Osteoblast (primary cell): ENCODE measurements at regions not wholly inside any gene's neighbourhood (a gene's known extent, or its start where the extent isn't known, plus 50 kb on each side); places are given as distances from the start of the nearest gene placed in this dataset.

Experiments used
- DNase-seq: peaks from one replicate; pipeline ENCODE4 v3.0.0; 2011; ENCODE audit warnings: low spot score, mixed read lengths; ENCODE audit not compliant: insufficient read length; ENCODE audit errors: missing footprints
- H2AFZ ChIP-seq: 2 replicates; pipeline ENCODE4 v1.6.0; 2011; ENCODE audit warnings: mild to moderate bottlenecking, low read length
- H3K27ac ChIP-seq: 2 replicates; pipeline ENCODE4 v1.5.1; 2011; ENCODE audit warnings: mild to moderate bottlenecking, low read depth, low read length, moderate library complexity
- H3K27me3 ChIP-seq: 2 replicates; pipeline ENCODE4 v1.6.0; 2012; ENCODE audit warnings: mild to moderate bottlenecking, control low read depth, inconsistent platforms, low read length, moderate library complexity; ENCODE audit not compliant: insufficient read depth
- H3K36me3 ChIP-seq: 2 replicates; pipeline ENCODE4 v1.5.1; 2011; ENCODE audit warnings: mild to moderate bottlenecking, low read length, control low read depth, moderate library complexity; ENCODE audit not compliant: insufficient read depth
- H3K4me1 ChIP-seq: 2 replicates; pipeline ENCODE4 v1.5.1; 2011; ENCODE audit warnings: mild to moderate bottlenecking, low read length, control low read depth, moderate library complexity; ENCODE audit not compliant: insufficient read depth
- H3K4me2 ChIP-seq: 2 replicates; pipeline ENCODE4 v1.6.0; 2011; ENCODE audit warnings: mild to moderate bottlenecking, low read length; ENCODE audit not compliant: insufficient read depth
- H3K4me3 ChIP-seq: fragments of 200-600 bp; sonication (generic); 3 replicates; pipeline ENCODE4 v1.5.1; 2012; ENCODE audit warnings: mild to moderate bottlenecking, low read length, inconsistent platforms; ENCODE audit not compliant: insufficient read depth
- H3K79me2 ChIP-seq: 2 replicates; pipeline ENCODE4 v1.6.0; 2012; ENCODE audit warnings: mild to moderate bottlenecking, low read length, control low read depth, inconsistent platforms; ENCODE audit not compliant: insufficient read depth
- H3K9me3 ChIP-seq: 2 replicates; pipeline ENCODE4 v1.5.1; 2011; ENCODE audit warnings: low read depth, low read length, control low read depth
- H4K20me1 ChIP-seq: 2 replicates; pipeline ENCODE4 v1.6.0; 2012; ENCODE audit warnings: mild to moderate bottlenecking, low read length, control low read depth; ENCODE audit not compliant: insufficient read depth
- CTCF ChIP-seq: IDR thresholded peaks from 2 replicates; pipeline ENCODE4 v1.5.1; 2011; ENCODE audit warnings: mild to moderate bottlenecking, low read depth, low read length, moderate library complexity; ENCODE audit errors: extremely low read depth

- no peak for TF ChIP-seq CTCF
- H3K9me3 ChIP-seq, result no peaks in the 10 kb centered on the region
- no peaks in the 10 kb centered on the region for H3K36me3 ChIP-seq
- no peaks in the 10 kb centered on the region for H4K20me1 ChIP-seq
- no peaks in the 10 kb centered on the region for H3K4me1 ChIP-seq
- H3K79me2 ChIP-seq, result no peaks in the 10 kb centered on the region
- H2AFZ ChIP-seq, result no peak overlapping the region
- H3K27me3 ChIP-seq, result no peaks in the 10 kb centered on the region
- no peak overlapping the region for H3K27ac ChIP-seq
- no peak overlapping the region for H3K4me3 ChIP-seq
- H3K4me2 ChIP-seq, result no peak overlapping the region
- DNase-seq, result no peak
Measured at GRCh38 chr12:61536525-61536924, 723.7 kb upstream of the USP15 start.

- Histone ChIP-seq H3K4me3 (no peak overlapping the region), H3K27ac (no peak overlapping the region), H3K4me2 (no peak overlapping the region), H2AFZ (no peak overlapping the region), H4K20me1 (no peaks in the 10 kb centered on the region), H3K4me1 (no peaks in the 10 kb centered on the region), H3K27me3 (no peaks in the 10 kb centered on the region), H3K79me2 (no peaks in the 10 kb centered on the region), H3K9me3 (no peaks in the 10 kb centered on the region), H3K36me3 (no peaks in the 10 kb centered on the region)
- no peak for TF ChIP-seq CTCF
- no peak for DNase-seq
Measured at GRCh38 chr12:61538951-61539350, 721.3 kb upstream of the USP15 start.

GRCh38 chr12:61542551-61542950 is 717.7 kb upstream of the USP15 start:
- H4K20me1 ChIP-seq, result no peaks in the 10 kb centered on the region
- H2AFZ ChIP-seq, result no peak overlapping the region
- no peak for TF ChIP-seq CTCF
- H3K9me3 ChIP-seq, result no peaks in the 10 kb centered on the region
- H3K4me1 ChIP-seq, result no peaks in the 10 kb centered on the region
- no peak for DNase-seq
- H3K36me3 ChIP-seq, result no peaks in the 10 kb centered on the region
- H3K4me3 ChIP-seq, result no peak overlapping the region
- no peaks in the 10 kb centered on the region for H3K27me3 ChIP-seq
- H3K27ac ChIP-seq, result no peak overlapping the region
- no peaks in the 10 kb centered on the region for H3K79me2 ChIP-seq
- no peak overlapping the region for H3K4me2 ChIP-seq

GRCh38 chr12:61546296-61546695 is 713.9 kb upstream of the USP15 start:
- no peaks in the 10 kb centered on the region for H3K36me3 ChIP-seq
- H3K4me2 ChIP-seq, result no peak overlapping the region
- H3K79me2 ChIP-seq, result no peaks in the 10 kb centered on the region
- no peak overlapping the region for H3K27ac ChIP-seq
- DNase-seq, result no peak
- no peaks in the 10 kb centered on the region for H3K9me3 ChIP-seq
- no peak for TF ChIP-seq CTCF
- no peak overlapping the region for H3K4me3 ChIP-seq
- no peaks in the 10 kb centered on the region for H3K27me3 ChIP-seq
- no peaks in the 10 kb centered on the region for H3K4me1 ChIP-seq
- no peaks in the 10 kb centered on the region for H4K20me1 ChIP-seq
- H2AFZ ChIP-seq, result no peak overlapping the region
